ENCODE measurements at regions not wholly inside any gene's neighbourhood (a gene's known extent, or its start where the extent isn't known, plus 50 kb on each side); places are given as distances from the start of the nearest gene placed in this dataset.

DNA sequence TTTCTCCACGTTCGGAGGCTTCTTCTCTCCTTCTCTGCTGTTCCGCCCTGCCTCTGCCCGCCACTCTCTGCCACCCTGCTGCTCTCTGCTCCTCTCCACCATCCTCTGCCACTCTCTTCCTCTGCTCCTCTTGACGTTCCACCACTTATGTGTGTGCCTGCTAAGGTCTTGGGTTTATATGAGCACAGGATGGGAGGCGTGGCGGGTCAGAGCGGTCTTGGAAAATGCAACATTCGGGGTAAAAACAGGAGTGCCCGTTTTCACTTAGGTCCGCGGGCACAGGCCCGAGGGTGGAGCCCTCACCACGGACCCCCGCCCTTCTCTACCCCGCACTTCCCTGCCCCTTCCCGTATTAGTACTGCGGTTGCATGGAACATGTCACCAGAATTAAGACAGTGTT, 114.4 kb upstream of the FBXL7 start:
- Mint-ChIP-seq H3K4me3 (ENCODE audit: low read depth, unreplicated experiment) (no peak overlapping the region), H3K9me3 (ENCODE audit: low read depth, unreplicated experiment) (peaks cover 23% of the 10 kb centered on the region), H3K36me3 (ENCODE audit: insufficient read depth, unreplicated experiment) (no peaks in the 10 kb centered on the region), H3K4me1 (ENCODE audit: low read depth, unreplicated experiment) (no peaks in the 10 kb centered on the region), H3K27ac (ENCODE audit: unreplicated experiment) (no peak overlapping the region), H3K27me3 (ENCODE audit: unreplicated experiment) (no peaks in the 10 kb centered on the region)
- intact Hi-C loops (cut with micrococcal nuclease; ENCODE audit: unreplicated experiment): no loop called here
- BruUV-seq (replicated peaks): no TSS peak
- no peak for DNase-seq
- TF ChIP-seq, protein P1, sequence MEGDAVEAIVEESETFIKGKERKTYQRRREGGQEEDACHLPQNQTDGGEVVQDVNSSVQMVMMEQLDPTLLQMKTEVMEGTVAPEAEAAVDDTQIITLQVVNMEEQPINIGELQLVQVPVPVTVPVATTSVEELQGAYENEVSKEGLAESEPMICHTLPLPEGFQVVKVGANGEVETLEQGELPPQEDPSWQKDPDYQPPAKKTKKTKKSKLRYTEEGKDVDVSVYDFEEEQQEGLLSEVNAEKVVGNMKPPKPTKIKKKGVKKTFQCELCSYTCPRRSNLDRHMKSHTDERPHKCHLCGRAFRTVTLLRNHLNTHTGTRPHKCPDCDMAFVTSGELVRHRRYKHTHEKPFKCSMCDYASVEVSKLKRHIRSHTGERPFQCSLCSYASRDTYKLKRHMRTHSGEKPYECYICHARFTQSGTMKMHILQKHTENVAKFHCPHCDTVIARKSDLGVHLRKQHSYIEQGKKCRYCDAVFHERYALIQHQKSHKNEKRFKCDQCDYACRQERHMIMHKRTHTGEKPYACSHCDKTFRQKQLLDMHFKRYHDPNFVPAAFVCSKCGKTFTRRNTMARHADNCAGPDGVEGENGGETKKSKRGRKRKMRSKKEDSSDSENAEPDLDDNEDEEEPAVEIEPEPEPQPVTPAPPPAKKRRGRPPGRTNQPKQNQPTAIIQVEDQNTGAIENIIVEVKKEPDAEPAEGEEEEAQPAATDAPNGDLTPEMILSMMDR (IDR thresholded peaks at IDR 0.05; ENCODE audit: unreplicated experiment): no peak
- CTCF ChIA-PET: interaction anchor here (0.6 kb wide), 1 partner anchor 145 kb away, joined by 3 read pairs; no protein-coding TSS in a partner anchor

DNA sequence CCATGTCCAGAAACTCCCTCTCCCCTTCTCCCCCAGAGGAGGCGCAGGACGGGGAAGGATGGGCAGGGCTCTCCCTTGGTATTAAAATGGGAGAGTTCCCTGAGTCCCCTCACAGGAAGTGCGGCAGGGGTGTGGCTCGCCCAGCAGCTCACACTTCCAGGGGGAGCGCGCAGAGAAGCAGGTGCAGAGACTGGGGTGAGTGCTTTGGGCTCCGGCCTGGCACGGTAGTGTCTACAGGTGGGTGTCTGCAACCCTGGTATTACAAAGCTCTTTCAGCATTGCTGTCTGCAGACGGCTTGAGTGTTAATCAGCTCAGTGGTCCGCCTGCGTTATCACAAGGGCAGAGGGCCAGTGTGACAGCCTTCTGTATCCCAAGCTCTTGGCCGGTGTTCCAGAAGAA, 114.9 kb upstream of the FBXL7 start:
- H3K4me1 Mint-ChIP-seq (ENCODE audit: low read depth, unreplicated experiment): no peaks in the 10 kb centered on the region
- no peaks in the 10 kb centered on the region for H3K36me3 Mint-ChIP-seq (ENCODE audit: insufficient read depth, unreplicated experiment)
- no peak overlapping the region for H3K27ac Mint-ChIP-seq (ENCODE audit: unreplicated experiment)
- no peak for DNase-seq
- intact Hi-C loops (cut with micrococcal nuclease; ENCODE audit: unreplicated experiment): no loop called here
- H3K9me3 Mint-ChIP-seq (ENCODE audit: low read depth, unreplicated experiment): peaks cover 26% of the 10 kb centered on the region
- BruUV-seq (replicated peaks): no TSS peak
- no peaks in the 10 kb centered on the region for H3K27me3 Mint-ChIP-seq (ENCODE audit: unreplicated experiment)
- H3K4me3 Mint-ChIP-seq (ENCODE audit: low read depth, unreplicated experiment): no peak overlapping the region
- TF ChIP-seq, protein P1 (IDR thresholded peaks at IDR 0.05; ENCODE audit: unreplicated experiment): no peak
- CTCF ChIA-PET: interaction anchor here (0.6 kb wide), 1 partner anchor 144 kb away, joined by 3 read pairs; no protein-coding TSS in a partner anchor

DNA sequence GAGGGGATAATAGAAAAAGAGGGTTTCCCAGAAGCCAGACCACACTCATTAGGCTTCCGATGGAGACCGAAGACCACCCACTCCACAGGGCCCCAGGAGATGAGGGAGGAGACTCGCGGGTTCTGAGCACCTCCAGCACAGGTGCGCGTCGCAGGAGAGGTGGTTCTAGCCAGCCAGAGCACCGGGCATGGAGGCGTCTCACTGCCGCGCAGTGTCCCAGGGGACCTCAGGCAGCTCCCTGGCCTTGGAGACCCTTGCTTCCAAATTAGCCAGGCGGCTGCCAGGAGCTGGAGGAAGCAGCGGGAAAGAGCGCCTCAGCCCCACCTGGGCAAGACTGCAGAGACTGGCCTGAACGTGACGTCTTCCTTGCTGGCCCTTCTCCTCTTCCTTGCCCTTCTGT, 115.4 kb upstream of the FBXL7 start:
- no peak overlapping the region for H3K4me3 Mint-ChIP-seq (ENCODE audit: low read depth, unreplicated experiment)
- TF ChIP-seq, protein P1 (IDR thresholded peaks at IDR 0.05; ENCODE audit: unreplicated experiment): no peak
- CTCF ChIA-PET: no interaction called here
- no peak overlapping the region for H3K27ac Mint-ChIP-seq (ENCODE audit: unreplicated experiment)
- no peaks in the 10 kb centered on the region for H3K27me3 Mint-ChIP-seq (ENCODE audit: unreplicated experiment)
- no peaks in the 10 kb centered on the region for H3K4me1 Mint-ChIP-seq (ENCODE audit: low read depth, unreplicated experiment)
- no TSS peak for BruUV-seq (replicated peaks)
- intact Hi-C loops (cut with micrococcal nuclease; ENCODE audit: unreplicated experiment): no loop called here
- H3K9me3 Mint-ChIP-seq (ENCODE audit: low read depth, unreplicated experiment): peaks cover 26% of the 10 kb centered on the region
- no peak for DNase-seq
- H3K36me3 Mint-ChIP-seq (ENCODE audit: insufficient read depth, unreplicated experiment): no peaks in the 10 kb centered on the region

DNA sequence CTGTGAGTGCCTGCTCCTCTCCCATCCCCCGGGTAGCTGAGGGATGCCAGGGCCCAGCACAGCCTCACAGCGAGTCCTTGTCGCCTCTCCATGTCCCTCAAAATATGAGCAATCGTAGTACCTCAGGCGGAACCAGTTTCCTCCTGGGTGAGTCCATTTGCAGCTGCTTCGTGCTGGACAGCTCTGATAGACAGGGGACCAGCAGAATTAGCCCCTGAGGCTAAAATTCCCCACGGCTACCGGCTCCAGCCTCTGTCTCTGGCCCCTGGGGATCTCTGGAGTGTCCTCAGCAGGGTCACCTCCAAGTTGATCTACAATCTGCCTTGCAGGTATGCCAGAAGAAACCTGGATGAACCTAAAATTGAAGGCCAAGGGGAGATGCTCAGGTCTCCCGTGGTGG, 115.8 kb upstream of the FBXL7 start:
- Mint-ChIP-seq H3K27me3 (ENCODE audit: unreplicated experiment) (no peaks in the 10 kb centered on the region), H3K4me3 (ENCODE audit: low read depth, unreplicated experiment) (no peak overlapping the region), H3K4me1 (ENCODE audit: low read depth, unreplicated experiment) (no peaks in the 10 kb centered on the region), H3K9me3 (ENCODE audit: low read depth, unreplicated experiment) (peaks cover 26% of the 10 kb centered on the region), H3K36me3 (ENCODE audit: insufficient read depth, unreplicated experiment) (no peaks in the 10 kb centered on the region), H3K27ac (ENCODE audit: unreplicated experiment) (no peak overlapping the region)
- CTCF ChIA-PET: no interaction called here
- DNase-seq: no peak
- TF ChIP-seq, protein P1 (IDR thresholded peaks at IDR 0.05; ENCODE audit: unreplicated experiment): no peak
- intact Hi-C loops (cut with micrococcal nuclease; ENCODE audit: unreplicated experiment): no loop called here
- no TSS peak for BruUV-seq (replicated peaks)

All from Calu3 (cell line).